ENCODE measurements at regions not wholly inside any gene's neighbourhood (a gene's known extent, or its start where the extent isn't known, plus 50 kb on each side); places are given as distances from the start of the nearest gene placed in this dataset.

GRCh38 chrX:74251006-74251930 is 52.7 kb upstream of the ZCCHC13 start:
- H3K4me3 ChIP-seq (ENCODE audit: insufficient read depth in 1 of 2, low read depth in 1 of 2, low read length in 2 of 2): no peak overlapping the region
- H3K27ac ChIP-seq (ENCODE audit: low read length, poor library complexity, severe bottlenecking): peak overlapping the region; percentile 32
- H3K4me1 ChIP-seq (ENCODE audit: control insufficient read depth, insufficient read depth, low read depth, low read length): no peaks in the 10 kb centered on the region
- H4K8ac ChIP-seq (ENCODE audit: low read length): no peak overlapping the region
- no peak overlapping the region for H4K91ac ChIP-seq (ENCODE audit: low read length)
- DNase-seq: peak; percentile 84
- H2BK15ac ChIP-seq (ENCODE audit: low read depth, poor library complexity, severe bottlenecking): no peak overlapping the region
- H2AK5ac ChIP-seq (ENCODE audit: low read length, severe bottlenecking): no peak overlapping the region
- no peak overlapping the region for H2BK120ac ChIP-seq (ENCODE audit: low read depth, low read length)
- H3K4me2 ChIP-seq (ENCODE audit: low read length, poor library complexity, severe bottlenecking): no peak overlapping the region
- 30% methylated on average over 2 of the region's 2 CpGs for WGBS
- no peak overlapping the region for H3K4ac ChIP-seq (ENCODE audit: low read depth in 1 of 2, low read length in 2 of 2)
- H2BK12ac ChIP-seq (ENCODE audit: low read length in 2 of 2): no peak overlapping the region
- peaks cover 8 to 52% of the 10 kb centered on the region in 2 experiments for H3K36me3 ChIP-seq (ENCODE audit: control insufficient read depth in 1 of 2, insufficient read depth in 2 of 2, low read depth in 1 of 2, low read length in 2 of 2)
- peak overlapping the region in 1 of 2 experiments; percentile 57 for H3K18ac ChIP-seq (ENCODE audit: low read depth in 1 of 2, low read length in 2 of 2)
- peaks cover 0 to 8% of the 10 kb centered on the region in 2 experiments for H3K27me3 ChIP-seq (ENCODE audit: control insufficient read depth in 1 of 2, insufficient read depth in 1 of 2, low read length in 2 of 2)
- no peak overlapping the region for H2AFZ ChIP-seq (ENCODE audit: low read depth, low read length)
- no peaks in the 10 kb centered on the region for H3K79me1 ChIP-seq (replicated peaks; ENCODE audit: low read length, poor library complexity, severe bottlenecking)
- no peak overlapping the region for H3K14ac ChIP-seq (ENCODE audit: low read length in 2 of 2)
- H3K23ac ChIP-seq (ENCODE audit: low read length in 2 of 2): no peak overlapping the region
- no peak overlapping the region for H3K9ac ChIP-seq (ENCODE audit: low read length)
- H3K9me3 ChIP-seq (ENCODE audit: control insufficient read depth, low read length): no peaks in the 10 kb centered on the region
- no peak overlapping the region for H2BK5ac ChIP-seq (ENCODE audit: low read depth, low read length, poor library complexity, severe bottlenecking)

- H3K4me2 ChIP-seq (ENCODE audit: low read length, poor library complexity, severe bottlenecking): no peak overlapping the region
- no peaks in the 10 kb centered on the region for H3K4me1 ChIP-seq (ENCODE audit: control insufficient read depth, insufficient read depth, low read depth, low read length)
- peaks cover 8 to 49% of the 10 kb centered on the region in 2 experiments for H3K36me3 ChIP-seq (ENCODE audit: control insufficient read depth in 1 of 2, insufficient read depth in 2 of 2, low read depth in 1 of 2, low read length in 2 of 2)
- H3K23ac ChIP-seq (ENCODE audit: low read length in 2 of 2): no peak overlapping the region
- no peak overlapping the region for H3K14ac ChIP-seq (ENCODE audit: low read length in 2 of 2)
- no peak overlapping the region for H2BK5ac ChIP-seq (ENCODE audit: low read depth, low read length, poor library complexity, severe bottlenecking)
- peak; percentile 6 for DNase-seq
- H3K4me3 ChIP-seq (ENCODE audit: insufficient read depth in 1 of 2, low read depth in 1 of 2, low read length in 2 of 2): no peak overlapping the region
- H2BK12ac ChIP-seq (ENCODE audit: low read length in 2 of 2): no peak overlapping the region
- no peak overlapping the region for H3K4ac ChIP-seq (ENCODE audit: low read depth in 1 of 2, low read length in 2 of 2)
- peak overlapping the region; percentile 57 to 62 for H3K18ac ChIP-seq (ENCODE audit: low read depth in 1 of 2, low read length in 2 of 2)
- peak overlapping the region; percentile 32 for H3K27ac ChIP-seq (ENCODE audit: low read length, poor library complexity, severe bottlenecking)
- no peaks in the 10 kb centered on the region for H3K9me3 ChIP-seq (ENCODE audit: control insufficient read depth, low read length)
- no peak overlapping the region for H2AFZ ChIP-seq (ENCODE audit: low read depth, low read length)
- H2BK15ac ChIP-seq (ENCODE audit: low read depth, poor library complexity, severe bottlenecking): no peak overlapping the region
- 60% methylated on average over 1 of the region's 2 CpGs for WGBS
- peaks cover 0 to 6% of the 10 kb centered on the region in 2 experiments for H3K27me3 ChIP-seq (ENCODE audit: control insufficient read depth in 1 of 2, insufficient read depth in 1 of 2, low read length in 2 of 2)
- no peak overlapping the region for H2AK5ac ChIP-seq (ENCODE audit: low read length, severe bottlenecking)
- H2BK120ac ChIP-seq (ENCODE audit: low read depth, low read length): no peak overlapping the region
- H3K9ac ChIP-seq (ENCODE audit: low read length): peak overlapping the region; percentile 11
- peak overlapping the region; percentile 64 for H4K8ac ChIP-seq (ENCODE audit: low read length)
- H3K79me1 ChIP-seq (replicated peaks; ENCODE audit: low read length, poor library complexity, severe bottlenecking): no peaks in the 10 kb centered on the region
- no peak overlapping the region for H4K91ac ChIP-seq (ENCODE audit: low read length)
Observed at GRCh38 chrX:74250574-74250973, 53.4 kb upstream of the ZCCHC13 start.

- Histone ChIP-seq H3K4me1 (ENCODE audit: control insufficient read depth, insufficient read depth, low read depth, low read length) (no peaks in the 10 kb centered on the region), H3K27me3 (ENCODE audit: control insufficient read depth in 1 of 2, insufficient read depth in 1 of 2, low read length in 2 of 2) (peaks cover 0 to 4% of the 10 kb centered on the region in 2 experiments), H3K9ac (ENCODE audit: low read length) (peak overlapping the region; percentile 11), H3K18ac (ENCODE audit: low read depth in 1 of 2, low read length in 2 of 2) (peak overlapping the region in 1 of 2 experiments; percentile 52), H2BK15ac (ENCODE audit: low read depth, poor library complexity, severe bottlenecking) (no peak overlapping the region), H3K23ac (ENCODE audit: low read length in 2 of 2) (no peak overlapping the region), H3K4me3 (ENCODE audit: insufficient read depth in 1 of 2, low read depth in 1 of 2, low read length in 2 of 2) (no peak overlapping the region), H2BK5ac (ENCODE audit: low read depth, low read length, poor library complexity, severe bottlenecking) (no peak overlapping the region), H4K8ac (ENCODE audit: low read length) (peak overlapping the region; percentile 69), H3K4me2 (ENCODE audit: low read length, poor library complexity, severe bottlenecking) (no peak overlapping the region), H2AK5ac (ENCODE audit: low read length, severe bottlenecking) (no peak overlapping the region), H2AFZ (ENCODE audit: low read depth, low read length) (no peak overlapping the region), H3K27ac (ENCODE audit: low read length, poor library complexity, severe bottlenecking) (no peak overlapping the region), H3K9me3 (ENCODE audit: control insufficient read depth, low read length) (no peaks in the 10 kb centered on the region), H2BK120ac (ENCODE audit: low read depth, low read length) (no peak overlapping the region), H3K14ac (ENCODE audit: low read length in 2 of 2) (no peak overlapping the region), H3K79me1 (replicated peaks; ENCODE audit: low read length, poor library complexity, severe bottlenecking) (no peaks in the 10 kb centered on the region), H4K91ac (ENCODE audit: low read length) (no peak overlapping the region), H3K4ac (ENCODE audit: low read depth in 1 of 2, low read length in 2 of 2) (no peak overlapping the region), H3K36me3 (ENCODE audit: control insufficient read depth in 1 of 2, insufficient read depth in 2 of 2, low read depth in 1 of 2, low read length in 2 of 2) (peaks cover 8 to 45% of the 10 kb centered on the region in 2 experiments), H2BK12ac (ENCODE audit: low read length in 2 of 2) (no peak overlapping the region)
- 1% methylated on average over 9 of the region's 11 CpGs for WGBS
- peak; percentile 9 for DNase-seq
Observed at GRCh38 chrX:74249963-74250362, 54.0 kb upstream of the ZCCHC13 start.

- H2BK15ac ChIP-seq (ENCODE audit: low read depth, poor library complexity, severe bottlenecking): no peak overlapping the region
- H2AFZ ChIP-seq (ENCODE audit: low read depth, low read length): no peak overlapping the region
- no peak overlapping the region for H3K4me3 ChIP-seq (ENCODE audit: insufficient read depth in 1 of 2, low read depth in 1 of 2, low read length in 2 of 2)
- H4K8ac ChIP-seq (ENCODE audit: low read length): no peak overlapping the region
- H3K27me3 ChIP-seq (ENCODE audit: control insufficient read depth in 1 of 2, insufficient read depth in 1 of 2, low read length in 2 of 2): peaks cover 0 to 4% of the 10 kb centered on the region in 2 experiments
- peak overlapping the region; percentile 23 for H3K9ac ChIP-seq (ENCODE audit: low read length)
- peaks cover 6 to 34% of the 10 kb centered on the region in 2 experiments for H3K36me3 ChIP-seq (ENCODE audit: control insufficient read depth in 1 of 2, insufficient read depth in 2 of 2, low read depth in 1 of 2, low read length in 2 of 2)
- H2BK12ac ChIP-seq (ENCODE audit: low read length in 2 of 2): no peak overlapping the region
- H2BK5ac ChIP-seq (ENCODE audit: low read depth, low read length, poor library complexity, severe bottlenecking): no peak overlapping the region
- 29% methylated on average over 1 of the region's 4 CpGs for WGBS
- no peaks in the 10 kb centered on the region for H3K9me3 ChIP-seq (ENCODE audit: control insufficient read depth, low read length)
- no peak overlapping the region for H3K4ac ChIP-seq (ENCODE audit: low read depth in 1 of 2, low read length in 2 of 2)
- H2BK120ac ChIP-seq (ENCODE audit: low read depth, low read length): no peak overlapping the region
- H3K23ac ChIP-seq (ENCODE audit: low read length in 2 of 2): no peak overlapping the region
- DNase-seq: peak; percentile 50
- H3K18ac ChIP-seq (ENCODE audit: low read depth in 1 of 2, low read length in 2 of 2): peak overlapping the region in 1 of 2 experiments; percentile 21
- no peak overlapping the region for H3K14ac ChIP-seq (ENCODE audit: low read length in 2 of 2)
- H3K4me1 ChIP-seq (ENCODE audit: control insufficient read depth, insufficient read depth, low read depth, low read length): no peaks in the 10 kb centered on the region
- no peak overlapping the region for H2AK5ac ChIP-seq (ENCODE audit: low read length, severe bottlenecking)
- no peak overlapping the region for H3K4me2 ChIP-seq (ENCODE audit: low read length, poor library complexity, severe bottlenecking)
- H4K91ac ChIP-seq (ENCODE audit: low read length): no peak overlapping the region
- H3K27ac ChIP-seq (ENCODE audit: low read length, poor library complexity, severe bottlenecking): peak overlapping the region; percentile 49
- no peaks in the 10 kb centered on the region for H3K79me1 ChIP-seq (replicated peaks; ENCODE audit: low read length, poor library complexity, severe bottlenecking)
Observed at GRCh38 chrX:74248889-74249288, 55.1 kb upstream of the ZCCHC13 start.

Data from mesenchymal stem cell (in vitro differentiated cells and primary cell).